SU-DHL-6 (cell line): ENCODE measurements at regions not wholly inside any gene's neighbourhood (a gene's known extent, or its start where the extent isn't known, plus 50 kb on each side); places are given as distances from the start of the nearest gene placed in this dataset.

Experiments
- CTCF ChIP-seq: fragments of 200-600 bp; sonication (generic); IDR thresholded peaks from one replicate; pipeline ENCODE4 v1.5.1; 2017; ENCODE audit warnings: antibody characterized with exemption, mild to moderate bottlenecking, low read length, moderate library complexity; ENCODE audit not compliant: insufficient read depth, poor library complexity, severe bottlenecking
- EZH2phosphoT487 ChIP-seq: fragments of 200-600 bp; sonication (generic), shearing (Covaris generic); conservative IDR thresholded peaks from 2 replicates; pipeline ENCODE4 v1.6.1; 2018; ENCODE audit warnings: mild to moderate bottlenecking, antibody characterized with exemption, low read length, moderate library complexity, mixed read lengths

GRCh38 chr4:27094224-27094623, 233.6 kb downstream of the STIM2 start:
- TF ChIP-seq CTCF: no peak
- no peak for TF ChIP-seq EZH2phosphoT487
